ENCODE measurements at regions not wholly inside any gene's neighbourhood (a gene's known extent, or its start where the extent isn't known, plus 50 kb on each side); places are given as distances from the start of the nearest gene placed in this dataset.

DNA sequence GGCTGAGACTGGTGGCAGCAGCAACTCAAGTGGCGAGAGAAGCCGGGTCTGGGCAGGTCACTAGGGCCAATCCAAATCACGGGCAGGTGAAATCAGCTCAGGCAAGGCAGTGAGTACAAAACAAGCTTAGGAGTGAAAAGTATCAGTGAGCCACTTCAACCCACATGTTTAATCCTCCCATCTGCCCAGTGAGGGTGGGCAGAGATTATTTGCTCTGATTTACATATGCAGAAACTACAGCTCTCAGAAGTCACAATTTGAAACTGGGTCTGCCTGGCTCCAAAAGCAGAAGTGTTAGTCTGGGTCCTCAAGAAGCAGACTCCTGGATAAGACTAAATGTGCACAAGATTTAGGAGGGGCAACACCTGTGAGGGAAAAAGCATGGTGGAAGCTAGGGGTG lies 173.7 kb upstream of the LRFN2 start:
- TF ChIP-seq JUN (IDR thresholded peaks at IDR 0.05) = no peak
- no peak for TF ChIP-seq RNF2 (IDR thresholded peaks at IDR 0.05; ENCODE audit: borderline replicate concordance, low read depth)
- TF ChIP-seq, protein P1, sequence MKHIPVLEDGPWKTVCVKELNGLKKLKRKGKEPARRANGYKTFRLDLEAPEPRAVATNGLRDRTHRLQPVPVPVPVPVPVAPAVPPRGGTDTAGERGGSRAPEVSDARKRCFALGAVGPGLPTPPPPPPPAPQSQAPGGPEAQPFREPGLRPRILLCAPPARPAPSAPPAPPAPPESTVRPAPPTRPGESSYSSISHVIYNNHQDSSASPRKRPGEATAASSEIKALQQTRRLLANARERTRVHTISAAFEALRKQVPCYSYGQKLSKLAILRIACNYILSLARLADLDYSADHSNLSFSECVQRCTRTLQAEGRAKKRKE (CRISPR knock-in tag; IDR thresholded peaks at IDR 0.05; ENCODE audit: low read depth) = no peak
- TF ChIP-seq, protein P2, sequence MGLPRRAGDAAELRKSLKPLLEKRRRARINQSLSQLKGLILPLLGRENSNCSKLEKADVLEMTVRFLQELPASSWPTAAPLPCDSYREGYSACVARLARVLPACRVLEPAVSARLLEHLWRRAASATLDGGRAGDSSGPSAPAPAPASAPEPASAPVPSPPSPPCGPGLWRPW (IDR thresholded peaks at IDR 0.05) = no peak
- TF ChIP-seq MAFK (IDR thresholded peaks at IDR 0.05; ENCODE audit: partially characterized antibody) = no peak
- TF ChIP-seq RCOR1 (IDR thresholded peaks at IDR 0.05; ENCODE audit: low read depth, low read length) = no peak
- no peak for TF ChIP-seq FOXS1 (CRISPR knock-in tag; IDR thresholded peaks at IDR 0.05)
- no peak for TF ChIP-seq HEYL (CRISPR knock-in tag; IDR thresholded peaks at IDR 0.05)
- no peak for TF ChIP-seq CBX8 (IDR thresholded peaks at IDR 0.05)
- TF ChIP-seq HOXB5 (CRISPR knock-in tag; IDR thresholded peaks at IDR 0.05) = no peak
- no peak for TF ChIP-seq RAD21 (conservative IDR thresholded peaks at IDR 0.05 in 1 of 2, IDR thresholded peaks at IDR 0.05 in 1 of 2)
- TF ChIP-seq MAZ (IDR thresholded peaks at IDR 0.05; ENCODE audit: borderline replicate concordance, low read depth, low read length) = no peak
- no peak for TF ChIP-seq EHF (CRISPR knock-in tag; IDR thresholded peaks at IDR 0.05)
- no peak for TF ChIP-seq TP53 (CRISPR knock-in tag; IDR thresholded peaks at IDR 0.05)
- TF ChIP-seq SREBF2 (IDR thresholded peaks at IDR 0.05) = no peak
- TF ChIP-seq ZNF302 (CRISPR knock-in tag; IDR thresholded peaks at IDR 0.05) = no peak
- no peak for TF ChIP-seq ZC3H11A (IDR thresholded peaks at IDR 0.05)
- TF ChIP-seq, protein P3, sequence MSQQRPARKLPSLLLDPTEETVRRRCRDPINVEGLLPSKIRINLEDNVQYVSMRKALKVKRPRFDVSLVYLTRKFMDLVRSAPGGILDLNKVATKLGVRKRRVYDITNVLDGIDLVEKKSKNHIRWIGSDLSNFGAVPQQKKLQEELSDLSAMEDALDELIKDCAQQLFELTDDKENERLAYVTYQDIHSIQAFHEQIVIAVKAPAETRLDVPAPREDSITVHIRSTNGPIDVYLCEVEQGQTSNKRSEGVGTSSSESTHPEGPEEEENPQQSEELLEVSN (IDR thresholded peaks at IDR 0.05; ENCODE audit: borderline replicate concordance, low read depth) = no peak
- TF ChIP-seq FOSL2 (IDR thresholded peaks at IDR 0.05) = no peak
- no peak for TF ChIP-seq FOSL2 (CRISPR knock-in tag; IDR thresholded peaks at IDR 0.05)
- FAIRE-seq (no peak), DNase-seq (ENCODE audit: low read depth in 1 of 2, low spot score in 1 of 2) (no peak), ATAC-seq (no peak)
- H3K9me3 ChIP-seq = no peaks in the 10 kb centered on the region
- no peak overlapping the region for H3K4me3 ChIP-seq
- POLR2A ChIA-PET = no interaction called here
- H3K4me2 ChIP-seq = no peak overlapping the region
- no peaks in the 10 kb centered on the region for H3K4me1 ChIP-seq
- CTCF ChIA-PET = no interaction called here
- WGBS (ENCODE audit: missing lambda C conversion rate) = 84% methylated on average over 3 of the region's 3 CpGs
- no peak overlapping the region for H3K27ac ChIP-seq

DNA sequence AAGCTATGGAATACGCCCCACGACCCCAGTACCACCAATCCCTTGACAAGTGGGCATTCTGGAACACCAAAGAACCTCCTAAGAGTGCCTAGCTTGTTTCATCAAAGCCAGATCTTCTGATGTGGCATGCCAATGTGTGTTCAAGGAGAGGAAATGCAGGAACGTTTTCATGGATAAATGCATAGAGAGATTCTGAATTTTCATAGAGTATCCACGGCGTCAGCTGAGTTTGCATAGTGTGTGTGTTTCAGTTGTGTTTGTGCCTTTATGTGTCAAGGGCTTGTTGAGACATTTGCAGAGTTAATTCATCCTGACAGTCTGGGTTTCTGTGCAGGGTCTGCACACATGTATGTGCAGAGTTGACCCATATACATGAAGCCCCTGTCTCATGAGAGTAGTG lies 172.7 kb upstream of the LRFN2 start:
- no peak overlapping the region for H3K27ac ChIP-seq
- FAIRE-seq (no peak), ATAC-seq (no peak), DNase-seq (ENCODE audit: low read depth in 1 of 2, low spot score in 1 of 2) (no peak)
- H3K4me1 ChIP-seq = no peaks in the 10 kb centered on the region
- CTCF ChIA-PET = no interaction called here
- no peak overlapping the region for H3K4me3 ChIP-seq
- TF ChIP-seq ESRRA (IDR thresholded peaks at IDR 0.05; ENCODE audit: borderline replicate concordance, low read length) (no peak), GATA3 (IDR thresholded peaks at IDR 0.05; ENCODE audit: borderline replicate concordance) (no peak), PHF8 (IDR thresholded peaks at IDR 0.05; ENCODE audit: borderline replicate concordance, low read depth) (no peak), NFE2L2 (conservative IDR thresholded peaks at IDR 0.05; ENCODE audit: low read length) (no peak)
- POLR2A ChIA-PET = no interaction called here
- no peaks in the 10 kb centered on the region for H3K9me3 ChIP-seq
- no peak overlapping the region for H3K4me2 ChIP-seq
- WGBS (ENCODE audit: missing lambda C conversion rate) = 41% methylated on average over 5 of the region's 5 CpGs

DNA sequence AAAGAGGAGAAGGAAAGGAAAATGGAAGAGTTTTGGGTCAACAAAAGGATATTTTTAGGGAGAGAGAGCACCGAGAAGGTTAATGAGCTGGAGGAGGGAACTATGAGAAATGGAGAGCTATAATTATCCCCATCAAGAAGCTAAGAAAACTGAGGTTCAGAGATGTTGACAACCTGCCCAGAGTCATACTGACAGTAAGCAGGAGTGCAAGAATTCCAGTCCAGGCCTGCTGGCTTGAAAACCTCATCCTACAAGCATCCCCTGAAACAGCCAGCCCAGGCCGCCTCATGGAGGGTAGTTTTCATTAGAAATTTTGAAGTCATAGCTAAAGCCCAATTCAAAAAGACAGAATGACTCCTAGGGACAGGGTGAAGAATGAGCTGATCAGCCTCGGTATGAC lies 172.1 kb upstream of the LRFN2 start:
- H3K4me2 ChIP-seq = no peak overlapping the region
- H3K27ac ChIP-seq = no peak overlapping the region
- H3K9me3 ChIP-seq = no peaks in the 10 kb centered on the region
- no peak for ATAC-seq
- POLR2A ChIA-PET = no interaction called here
- TF ChIP-seq PHF8 (IDR thresholded peaks at IDR 0.05; ENCODE audit: borderline replicate concordance, low read depth) (no peak), BHLHE40 (IDR thresholded peaks at IDR 0.05; ENCODE audit: low read depth, low read length) (no peak), MAZ (IDR thresholded peaks at IDR 0.05; ENCODE audit: borderline replicate concordance, low read depth, low read length) (no peak)
- TF ChIP-seq, protein P3 (IDR thresholded peaks at IDR 0.05; ENCODE audit: borderline replicate concordance, low read depth) = no peak
- TF ChIP-seq, protein P1 (CRISPR knock-in tag; IDR thresholded peaks at IDR 0.05; ENCODE audit: low read depth) = no peak
- FAIRE-seq = no peak
- DNase-seq (ENCODE audit: low read depth in 1 of 2, low spot score in 1 of 2) = no peak
- WGBS (ENCODE audit: missing lambda C conversion rate) = 31% methylated on average over 3 of the region's 3 CpGs
- CTCF ChIA-PET = no interaction called here
- no peaks in the 10 kb centered on the region for H3K4me1 ChIP-seq
- H3K4me3 ChIP-seq = no peak overlapping the region
